ENCODE measurements at regions not wholly inside any gene's neighbourhood (a gene's known extent, or its start where the extent isn't known, plus 50 kb on each side); places are given as distances from the start of the nearest gene placed in this dataset.

DNA sequence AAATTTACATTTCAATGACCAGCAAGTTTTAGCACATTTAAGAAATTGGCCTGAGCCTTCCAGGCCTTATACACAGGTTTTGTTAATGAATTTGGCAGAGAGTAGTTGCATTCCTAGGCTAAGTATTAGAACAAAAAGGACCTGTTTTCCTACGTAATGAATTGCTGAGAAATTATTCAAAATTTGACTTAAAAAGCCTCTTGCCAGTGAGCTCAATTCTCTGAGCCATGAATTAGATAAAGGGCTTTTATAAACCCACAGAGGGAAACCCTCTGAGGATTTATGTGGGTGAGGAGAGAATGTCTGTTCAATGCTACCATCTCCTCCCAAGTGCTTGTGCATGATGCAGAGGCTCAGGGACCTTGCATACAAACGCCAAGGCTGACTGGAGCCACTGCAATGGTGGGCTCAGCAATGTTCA lies 94.5 kb upstream of the PELI2 start:
- no peak for DNase-seq
- H3K27me3 Mint-ChIP-seq (ENCODE audit: insufficient read depth, unreplicated experiment): no peaks in the 10 kb centered on the region
- Histone ChIP-seq H3K4me1 (no peaks in the 10 kb centered on the region), H3K4me3 (ENCODE audit: low read depth, low read length) (no peak overlapping the region), H3K27me3 (replicated peaks; ENCODE audit: control insufficient read depth, insufficient read depth, low read length) (no peaks in the 10 kb centered on the region), H3K9me3 (no peaks in the 10 kb centered on the region), H3K36me3 (ENCODE audit: control insufficient read depth, insufficient read depth, low read length) (no peaks in the 10 kb centered on the region)
- H3K36me3 Mint-ChIP-seq (ENCODE audit: insufficient read depth, unreplicated experiment): no peaks in the 10 kb centered on the region
- H3K27ac Mint-ChIP-seq (ENCODE audit: unreplicated experiment): no peak overlapping the region
- intact Hi-C loops (cut with micrococcal nuclease; ENCODE audit: unreplicated experiment): no loop called here
- TF ChIP-seq, protein P1, sequence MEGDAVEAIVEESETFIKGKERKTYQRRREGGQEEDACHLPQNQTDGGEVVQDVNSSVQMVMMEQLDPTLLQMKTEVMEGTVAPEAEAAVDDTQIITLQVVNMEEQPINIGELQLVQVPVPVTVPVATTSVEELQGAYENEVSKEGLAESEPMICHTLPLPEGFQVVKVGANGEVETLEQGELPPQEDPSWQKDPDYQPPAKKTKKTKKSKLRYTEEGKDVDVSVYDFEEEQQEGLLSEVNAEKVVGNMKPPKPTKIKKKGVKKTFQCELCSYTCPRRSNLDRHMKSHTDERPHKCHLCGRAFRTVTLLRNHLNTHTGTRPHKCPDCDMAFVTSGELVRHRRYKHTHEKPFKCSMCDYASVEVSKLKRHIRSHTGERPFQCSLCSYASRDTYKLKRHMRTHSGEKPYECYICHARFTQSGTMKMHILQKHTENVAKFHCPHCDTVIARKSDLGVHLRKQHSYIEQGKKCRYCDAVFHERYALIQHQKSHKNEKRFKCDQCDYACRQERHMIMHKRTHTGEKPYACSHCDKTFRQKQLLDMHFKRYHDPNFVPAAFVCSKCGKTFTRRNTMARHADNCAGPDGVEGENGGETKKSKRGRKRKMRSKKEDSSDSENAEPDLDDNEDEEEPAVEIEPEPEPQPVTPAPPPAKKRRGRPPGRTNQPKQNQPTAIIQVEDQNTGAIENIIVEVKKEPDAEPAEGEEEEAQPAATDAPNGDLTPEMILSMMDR (IDR thresholded peaks at IDR 0.05; ENCODE audit: insufficient read depth in 1 of 2, low read depth in 1 of 2, low read length in 1 of 2, severe bottlenecking in 1 of 2, unreplicated experiment in 1 of 2): no peak
- no peak overlapping the region for H3K4me3 Mint-ChIP-seq (ENCODE audit: unreplicated experiment)
- H3K9me3 Mint-ChIP-seq (ENCODE audit: unreplicated experiment): no peaks in the 10 kb centered on the region
- CTCF ChIA-PET: no interaction called here
- no peaks in the 10 kb centered on the region for H3K4me1 Mint-ChIP-seq (ENCODE audit: low read depth, unreplicated experiment)
- POLR2A ChIA-PET: no interaction called here
- BruUV-seq (replicated peaks): no TSS peak

DNA sequence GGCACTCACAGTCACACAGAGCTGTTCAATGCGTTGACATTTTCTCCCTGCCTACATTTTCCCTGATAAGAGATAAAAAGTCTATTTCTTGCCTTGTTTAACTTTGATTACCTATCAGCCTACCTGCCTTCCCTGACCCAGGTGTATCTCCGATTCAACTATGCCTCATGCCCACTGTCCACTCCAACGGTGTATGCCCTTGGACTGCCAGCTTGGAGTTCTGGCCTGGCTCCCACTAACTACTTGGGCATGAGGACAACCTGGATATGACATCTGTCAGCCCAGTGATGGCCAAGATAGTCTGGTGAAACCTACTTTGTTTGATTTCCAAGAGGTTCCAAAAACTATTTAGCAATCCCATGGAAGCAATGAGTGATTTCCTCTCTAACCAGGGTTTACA lies 93.0 kb upstream of the PELI2 start:
- Mint-ChIP-seq H3K4me1 (ENCODE audit: low read depth, unreplicated experiment) (no peaks in the 10 kb centered on the region), H3K4me3 (ENCODE audit: unreplicated experiment) (no peak overlapping the region), H3K27ac (ENCODE audit: unreplicated experiment) (no peak overlapping the region), H3K27me3 (ENCODE audit: insufficient read depth, unreplicated experiment) (peaks cover 3% of the 10 kb centered on the region), H3K36me3 (ENCODE audit: insufficient read depth, unreplicated experiment) (no peaks in the 10 kb centered on the region), H3K9me3 (ENCODE audit: unreplicated experiment) (no peaks in the 10 kb centered on the region)
- no peak overlapping the region for H3K4me3 ChIP-seq (ENCODE audit: low read depth, low read length)
- ChIA-PET CTCF (no interaction called here), POLR2A (no interaction called here)
- TF ChIP-seq, protein P1 (IDR thresholded peaks at IDR 0.05; ENCODE audit: insufficient read depth in 1 of 2, low read depth in 1 of 2, low read length in 1 of 2, severe bottlenecking in 1 of 2, unreplicated experiment in 1 of 2): no peak
- no peaks in the 10 kb centered on the region for H3K9me3 ChIP-seq
- intact Hi-C loops (cut with micrococcal nuclease; ENCODE audit: unreplicated experiment): no loop called here
- no peak for DNase-seq
- H3K36me3 ChIP-seq (ENCODE audit: control insufficient read depth, insufficient read depth, low read length): no peaks in the 10 kb centered on the region
- no peaks in the 10 kb centered on the region for H3K27me3 ChIP-seq (replicated peaks; ENCODE audit: control insufficient read depth, insufficient read depth, low read length)
- H3K4me1 ChIP-seq: no peaks in the 10 kb centered on the region
- no TSS peak for BruUV-seq (replicated peaks)

DNA sequence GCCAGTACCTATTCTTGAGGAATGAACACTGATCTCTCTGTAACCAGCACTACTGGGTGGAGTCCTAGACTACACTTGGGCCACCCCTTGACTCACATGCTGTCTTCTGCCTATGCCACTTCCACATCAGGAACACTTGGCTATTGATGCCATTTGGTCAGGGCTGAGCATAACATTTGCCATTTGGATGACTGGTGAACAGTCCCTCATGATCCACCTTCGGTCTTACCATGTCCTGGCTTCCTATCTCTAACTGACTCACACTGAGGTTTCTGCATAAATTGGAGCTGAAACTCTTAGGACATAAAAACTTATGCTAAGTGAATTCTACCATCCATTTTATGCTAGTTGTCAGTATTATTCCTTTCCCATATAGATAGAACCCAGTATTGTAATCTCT lies 91.7 kb upstream of the PELI2 start:
- POLR2A ChIA-PET: no interaction called here
- BruUV-seq (replicated peaks): no TSS peak
- Histone ChIP-seq H3K9me3 (no peaks in the 10 kb centered on the region), H3K4me3 (ENCODE audit: low read depth, low read length) (no peak overlapping the region), H3K36me3 (ENCODE audit: control insufficient read depth, insufficient read depth, low read length) (no peaks in the 10 kb centered on the region), H3K27me3 (replicated peaks; ENCODE audit: control insufficient read depth, insufficient read depth, low read length) (no peaks in the 10 kb centered on the region), H3K4me1 (no peaks in the 10 kb centered on the region)
- intact Hi-C loops (cut with micrococcal nuclease; ENCODE audit: unreplicated experiment): no loop called here
- Mint-ChIP-seq H3K9me3 (ENCODE audit: unreplicated experiment) (no peaks in the 10 kb centered on the region), H3K4me3 (ENCODE audit: unreplicated experiment) (no peak overlapping the region), H3K4me1 (ENCODE audit: low read depth, unreplicated experiment) (no peaks in the 10 kb centered on the region), H3K36me3 (ENCODE audit: insufficient read depth, unreplicated experiment) (no peaks in the 10 kb centered on the region), H3K27ac (ENCODE audit: unreplicated experiment) (no peak overlapping the region), H3K27me3 (ENCODE audit: insufficient read depth, unreplicated experiment) (peaks cover 6% of the 10 kb centered on the region)
- TF ChIP-seq, protein P1 (IDR thresholded peaks at IDR 0.05; ENCODE audit: insufficient read depth in 1 of 2, low read depth in 1 of 2, low read length in 1 of 2, severe bottlenecking in 1 of 2, unreplicated experiment in 1 of 2): no peak
- no peak for DNase-seq
- CTCF ChIA-PET: no interaction called here
